ENCODE measurements at regions not wholly inside any gene's neighbourhood (a gene's known extent, or its start where the extent isn't known, plus 50 kb on each side); places are given as distances from the start of the nearest gene placed in this dataset.

- peak; percentile 45 for ATAC-seq
Observed at GRCh38 chr6:141307309-141307998, 825.3 kb upstream of the GJE1 start.

GRCh38 chr6:141303907-141304306, 828.8 kb upstream of the GJE1 start:
- Mint-ChIP-seq H3K27ac (no peak overlapping the region), H3K4me3 (no peak overlapping the region), H3K4me1 (peaks cover 2% of the 10 kb centered on the region), H3K36me3 (ENCODE audit: low read depth) (no peaks in the 10 kb centered on the region), H3K27me3 (peaks cover 5% of the 10 kb centered on the region)
- DNase-seq, result no peak
- H3K9me3 ChIP-seq (ENCODE audit: control insufficient read depth, low read length, poor library complexity, severe bottlenecking), result no peaks in the 10 kb centered on the region
- no peak for ATAC-seq

More at GRCh38 chr6:141307309-141307998, 825.3 kb upstream of the GJE1 start:
- Mint-ChIP-seq H3K27ac (no peak overlapping the region), H3K4me3 (no peak overlapping the region), H3K36me3 (ENCODE audit: low read depth) (no peaks in the 10 kb centered on the region), H3K4me1 (peaks cover 6% of the 10 kb centered on the region), H3K27me3 (peaks cover 5% of the 10 kb centered on the region)
- no peaks in the 10 kb centered on the region for H3K9me3 ChIP-seq (ENCODE audit: control insufficient read depth, low read length, poor library complexity, severe bottlenecking)
- DNase-seq, result no peak

GRCh38 chr6:141301779-141302178, 830.9 kb upstream of the GJE1 start:
- Mint-ChIP-seq H3K4me3 (no peak overlapping the region), H3K27ac (no peak overlapping the region)

GRCh38 chr6:141290941-141291721, 841.6 kb upstream of the GJE1 start:
- ATAC-seq (no peak), DNase-seq (no peak)
- H3K9me3 ChIP-seq (ENCODE audit: control insufficient read depth, low read length, poor library complexity, severe bottlenecking), result peaks cover 3% of the 10 kb centered on the region
- no peak overlapping the region for H3K4me3 Mint-ChIP-seq
- peaks cover 3% of the 10 kb centered on the region for H3K4me1 Mint-ChIP-seq
- no peak overlapping the region for H3K27ac Mint-ChIP-seq
- no peaks in the 10 kb centered on the region for H3K27me3 Mint-ChIP-seq
- H3K36me3 Mint-ChIP-seq (ENCODE audit: low read depth), result no peaks in the 10 kb centered on the region

More at GRCh38 chr6:141301779-141302178, 830.9 kb upstream of the GJE1 start:
- Mint-ChIP-seq H3K36me3 (ENCODE audit: low read depth) (no peaks in the 10 kb centered on the region), H3K4me1 (no peaks in the 10 kb centered on the region), H3K27me3 (peaks cover 5% of the 10 kb centered on the region)
- DNase-seq, result no peak
- no peak for ATAC-seq
- H3K9me3 ChIP-seq (ENCODE audit: control insufficient read depth, low read length, poor library complexity, severe bottlenecking), result no peaks in the 10 kb centered on the region

GRCh38 chr6:141288947-141289346, 843.8 kb upstream of the GJE1 start:
- H3K4me3 Mint-ChIP-seq, result no peak overlapping the region
- no peak for ATAC-seq
- no peaks in the 10 kb centered on the region for H3K27me3 Mint-ChIP-seq

GRCh38 chr6:141282263-141282662, 850.5 kb upstream of the GJE1 start:
- H3K4me3 Mint-ChIP-seq, result no peak overlapping the region
- no peak overlapping the region for H3K27ac Mint-ChIP-seq
- DNase-seq, result no peak
- no peaks in the 10 kb centered on the region for H3K4me1 Mint-ChIP-seq
- ATAC-seq, result no peak
- no peaks in the 10 kb centered on the region for H3K27me3 Mint-ChIP-seq
- H3K9me3 ChIP-seq (ENCODE audit: control insufficient read depth, low read length, poor library complexity, severe bottlenecking), result peaks cover 1% of the 10 kb centered on the region
- no peaks in the 10 kb centered on the region for H3K36me3 Mint-ChIP-seq (ENCODE audit: low read depth)

More at GRCh38 chr6:141288947-141289346, 843.8 kb upstream of the GJE1 start:
- Mint-ChIP-seq H3K27ac (no peak overlapping the region), H3K36me3 (ENCODE audit: low read depth) (no peaks in the 10 kb centered on the region), H3K4me1 (peaks cover 3% of the 10 kb centered on the region)
- DNase-seq, result no peak
- H3K9me3 ChIP-seq (ENCODE audit: control insufficient read depth, low read length, poor library complexity, severe bottlenecking), result peaks cover 3% of the 10 kb centered on the region

- no peak overlapping the region for H3K27ac Mint-ChIP-seq
- H3K9me3 ChIP-seq (ENCODE audit: control insufficient read depth, low read length, poor library complexity, severe bottlenecking), result no peaks in the 10 kb centered on the region
- no peak overlapping the region for H3K4me3 Mint-ChIP-seq
- DNase-seq, result no peak
- H3K4me1 Mint-ChIP-seq, result peaks cover 2% of the 10 kb centered on the region
- H3K36me3 Mint-ChIP-seq (ENCODE audit: low read depth), result no peaks in the 10 kb centered on the region
- ATAC-seq, result no peak
- H3K27me3 Mint-ChIP-seq, result no peaks in the 10 kb centered on the region
Observed at GRCh38 chr6:141269684-141270083, 863.0 kb upstream of the GJE1 start.

- Mint-ChIP-seq H3K27ac (no peak overlapping the region), H3K4me3 (no peak overlapping the region), H3K4me1 (peaks cover 4% of the 10 kb centered on the region), H3K36me3 (ENCODE audit: low read depth) (no peaks in the 10 kb centered on the region), H3K27me3 (no peaks in the 10 kb centered on the region)
- ATAC-seq, result no peak
- no peaks in the 10 kb centered on the region for H3K9me3 ChIP-seq (ENCODE audit: control insufficient read depth, low read length, poor library complexity, severe bottlenecking)
- no peak for DNase-seq
Observed at GRCh38 chr6:141267420-141267819, 865.3 kb upstream of the GJE1 start.

- H3K4me1 Mint-ChIP-seq, result peaks cover 4% of the 10 kb centered on the region
- DNase-seq (no peak), ATAC-seq (no peak)
- H3K4me3 Mint-ChIP-seq, result no peak overlapping the region
- H3K27ac Mint-ChIP-seq, result peak overlapping the region; percentile 19
- no peaks in the 10 kb centered on the region for H3K9me3 ChIP-seq (ENCODE audit: control insufficient read depth, low read length, poor library complexity, severe bottlenecking)
- H3K27me3 Mint-ChIP-seq, result no peaks in the 10 kb centered on the region
- H3K36me3 Mint-ChIP-seq (ENCODE audit: low read depth), result no peaks in the 10 kb centered on the region
Observed at GRCh38 chr6:141265756-141266623, 866.7 kb upstream of the GJE1 start.

- no peaks in the 10 kb centered on the region for H3K9me3 ChIP-seq (ENCODE audit: control insufficient read depth, low read length, poor library complexity, severe bottlenecking)
- H3K36me3 Mint-ChIP-seq (ENCODE audit: low read depth), result no peaks in the 10 kb centered on the region
- no peaks in the 10 kb centered on the region for H3K27me3 Mint-ChIP-seq
- no peak overlapping the region for H3K4me3 Mint-ChIP-seq
- H3K4me1 Mint-ChIP-seq, result peaks cover 4% of the 10 kb centered on the region
- DNase-seq, result no peak
- H3K27ac Mint-ChIP-seq, result no peak overlapping the region
- no peak for ATAC-seq
Observed at GRCh38 chr6:141264101-141264500, 868.6 kb upstream of the GJE1 start.

GRCh38 chr6:141261672-141262060, 871.1 kb upstream of the GJE1 start:
- H3K9me3 ChIP-seq (ENCODE audit: control insufficient read depth, low read length, poor library complexity, severe bottlenecking), result no peaks in the 10 kb centered on the region
- DNase-seq (no peak), ATAC-seq (no peak)
- H3K27me3 Mint-ChIP-seq, result no peaks in the 10 kb centered on the region
- H3K36me3 Mint-ChIP-seq (ENCODE audit: low read depth), result no peaks in the 10 kb centered on the region
- no peak overlapping the region for H3K4me3 Mint-ChIP-seq
- H3K27ac Mint-ChIP-seq, result no peak overlapping the region
- H3K4me1 Mint-ChIP-seq, result peaks cover 7% of the 10 kb centered on the region

- DNase-seq, result no peak
- H3K9me3 ChIP-seq (ENCODE audit: control insufficient read depth, low read length, poor library complexity, severe bottlenecking), result no peaks in the 10 kb centered on the region
- Mint-ChIP-seq H3K27ac (no peak overlapping the region), H3K36me3 (ENCODE audit: low read depth) (no peaks in the 10 kb centered on the region), H3K4me1 (peaks cover 5% of the 10 kb centered on the region), H3K4me3 (no peak overlapping the region), H3K27me3 (no peaks in the 10 kb centered on the region)
- no peak for ATAC-seq
Observed at GRCh38 chr6:141261016-141261671, 871.6 kb upstream of the GJE1 start.

- no peak for DNase-seq
- Mint-ChIP-seq H3K4me1 (peaks cover 5% of the 10 kb centered on the region), H3K4me3 (no peak overlapping the region)
Observed at GRCh38 chr6:141260627-141261015, 872.1 kb upstream of the GJE1 start.

More at GRCh38 chr6:141260627-141261015, 872.1 kb upstream of the GJE1 start:
- no peaks in the 10 kb centered on the region for H3K36me3 Mint-ChIP-seq (ENCODE audit: low read depth)
- no peak overlapping the region for H3K27ac Mint-ChIP-seq
- ATAC-seq, result no peak
- H3K9me3 ChIP-seq (ENCODE audit: control insufficient read depth, low read length, poor library complexity, severe bottlenecking), result no peaks in the 10 kb centered on the region
- no peaks in the 10 kb centered on the region for H3K27me3 Mint-ChIP-seq

Measured in T-helper 17 cell (primary cell).